Mammary epithelial cell (primary cell): ENCODE measurements at regions not wholly inside any gene's neighbourhood (a gene's known extent, or its start where the extent isn't known, plus 50 kb on each side); places are given as distances from the start of the nearest gene placed in this dataset.

ENCODE experiments used
- EZH2 ChIP-seq: IDR thresholded peaks from 2 replicates; pipeline ENCODE4 v1.6.1; 2012; ENCODE audit warnings: low read length, inconsistent platforms, borderline replicate concordance
- TF ChIP-seq, protein P1 (sequence below), 2 donors: IDR thresholded peaks in 1 of 2; conservative IDR thresholded peaks in 1 of 2; 2 replicates each; pipeline ENCODE4 v1.5.1; 2011 to 2012; ENCODE audit warnings: inconsistent platforms in 2 of 2, low read length in 2 of 2, mild to moderate bottlenecking in 2 of 2, control low read depth in 1 of 2, low read depth in 1 of 2; ENCODE audit not compliant: insufficient read depth in 1 of 2; ENCODE audit errors: extremely low read depth in 1 of 2

DNA sequence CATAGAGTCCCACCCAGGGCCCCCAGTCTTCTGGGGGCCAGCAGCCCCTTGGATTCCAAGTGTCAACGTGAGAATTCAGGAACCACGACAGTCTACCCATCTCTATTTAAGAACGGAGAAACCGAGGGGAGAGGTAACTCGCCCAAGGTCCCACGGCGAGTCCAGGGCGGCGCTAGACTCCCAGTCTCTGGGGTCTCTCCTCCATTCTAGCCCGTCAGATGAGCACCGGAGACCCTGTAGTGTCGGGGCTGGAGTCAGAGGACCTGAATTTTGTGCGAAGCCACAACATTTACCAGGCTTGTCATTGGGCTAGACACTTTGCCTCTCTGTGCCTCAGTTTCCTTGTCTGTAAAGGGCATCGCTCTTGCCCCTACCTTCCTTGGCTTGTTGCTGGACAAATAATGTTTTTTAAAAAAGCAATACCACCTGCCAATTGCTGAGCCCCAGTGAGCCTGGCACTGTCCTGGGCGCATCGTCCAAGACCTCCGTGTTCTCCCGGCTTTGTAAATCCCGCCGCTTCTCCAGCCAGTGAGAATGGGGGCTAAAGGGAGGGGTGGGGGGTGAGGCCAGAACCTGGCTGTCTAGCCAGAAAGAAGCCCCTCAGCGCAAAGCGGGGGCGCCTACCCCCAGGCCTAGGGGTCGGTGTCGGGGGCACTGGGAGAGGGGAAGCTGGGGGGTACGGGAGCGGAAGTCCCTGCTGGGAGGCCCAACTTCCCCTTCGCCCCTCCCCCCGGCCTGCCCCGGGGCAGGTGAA lies 91.7 kb downstream of the NCR2 start:
- TF ChIP-seq, protein P1, sequence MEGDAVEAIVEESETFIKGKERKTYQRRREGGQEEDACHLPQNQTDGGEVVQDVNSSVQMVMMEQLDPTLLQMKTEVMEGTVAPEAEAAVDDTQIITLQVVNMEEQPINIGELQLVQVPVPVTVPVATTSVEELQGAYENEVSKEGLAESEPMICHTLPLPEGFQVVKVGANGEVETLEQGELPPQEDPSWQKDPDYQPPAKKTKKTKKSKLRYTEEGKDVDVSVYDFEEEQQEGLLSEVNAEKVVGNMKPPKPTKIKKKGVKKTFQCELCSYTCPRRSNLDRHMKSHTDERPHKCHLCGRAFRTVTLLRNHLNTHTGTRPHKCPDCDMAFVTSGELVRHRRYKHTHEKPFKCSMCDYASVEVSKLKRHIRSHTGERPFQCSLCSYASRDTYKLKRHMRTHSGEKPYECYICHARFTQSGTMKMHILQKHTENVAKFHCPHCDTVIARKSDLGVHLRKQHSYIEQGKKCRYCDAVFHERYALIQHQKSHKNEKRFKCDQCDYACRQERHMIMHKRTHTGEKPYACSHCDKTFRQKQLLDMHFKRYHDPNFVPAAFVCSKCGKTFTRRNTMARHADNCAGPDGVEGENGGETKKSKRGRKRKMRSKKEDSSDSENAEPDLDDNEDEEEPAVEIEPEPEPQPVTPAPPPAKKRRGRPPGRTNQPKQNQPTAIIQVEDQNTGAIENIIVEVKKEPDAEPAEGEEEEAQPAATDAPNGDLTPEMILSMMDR (conservative IDR thresholded peaks at IDR 0.05 in 1 of 2, IDR thresholded peaks at IDR 0.05 in 1 of 2; ENCODE audit: extremely low read depth in 1 of 2, insufficient read depth in 1 of 2, low read depth in 1 of 2, low read length in 2 of 2), result no peak
- no peak for TF ChIP-seq EZH2
